ENCODE measurements at regions not wholly inside any gene's neighbourhood (a gene's known extent, or its start where the extent isn't known, plus 50 kb on each side); places are given as distances from the start of the nearest gene placed in this dataset.
"Not testable (repeated sequence)": the region's sequence is repeated elsewhere in the genome, so short reads cannot be mapped to it uniquely, and the experiment has no call there.

GRCh38 chr5:105238561-105238960 lies 1676.0 kb upstream of the NUDT12 start:
- DNase-seq = no peak

- DNase-seq = no peak
These were observed 1668.0 kb upstream of the NUDT12 start for GRCh38 chr5:105230516-105231157.

GRCh38 chr5:105218018-105218417 lies 1655.4 kb upstream of the NUDT12 start:
- DNase-seq = no peak

- DNase-seq = no peak
These were observed 1650.5 kb upstream of the NUDT12 start for GRCh38 chr5:105213078-105213477.

GRCh38 chr5:105207066-105207465 lies 1644.5 kb upstream of the NUDT12 start:
- DNase-seq = no peak

- DNase-seq = no peak
These were observed 1634.9 kb upstream of the NUDT12 start for GRCh38 chr5:105197531-105197930.

GRCh38 chr5:105195765-105196164 lies 1633.2 kb upstream of the NUDT12 start:
- no peak for DNase-seq

- no peak for DNase-seq
These were observed 1610.3 kb upstream of the NUDT12 start for GRCh38 chr5:105172918-105173317.

GRCh38 chr5:105168806-105169205 lies 1606.2 kb upstream of the NUDT12 start:
- no peak for DNase-seq

GRCh38 chr5:105167092-105167491 lies 1604.5 kb upstream of the NUDT12 start:
- no peak for DNase-seq

- DNase-seq = no peak
These were observed 1601.0 kb upstream of the NUDT12 start for GRCh38 chr5:105163547-105163946.

GRCh38 chr5:105162557-105162956 lies 1600.0 kb upstream of the NUDT12 start:
- not testable (repeated sequence) for DNase-seq

GRCh38 chr5:105158526-105158925 lies 1595.9 kb upstream of the NUDT12 start:
- no peak for DNase-seq

- DNase-seq = no peak
These were observed 1587.7 kb upstream of the NUDT12 start for GRCh38 chr5:105150323-105150722.

- no peak for DNase-seq
These were observed 1584.3 kb upstream of the NUDT12 start for GRCh38 chr5:105146867-105147266.

GRCh38 chr5:105145152-105145551 lies 1582.6 kb upstream of the NUDT12 start:
- DNase-seq = no peak

GRCh38 chr5:105134328-105134727 lies 1571.7 kb upstream of the NUDT12 start:
- no peak for DNase-seq

- no peak for DNase-seq
These were observed 1570.5 kb upstream of the NUDT12 start for GRCh38 chr5:105133087-105133486.

- no peak for DNase-seq
These were observed 1570.0 kb upstream of the NUDT12 start for GRCh38 chr5:105132581-105132980.

GRCh38 chr5:105131045-105131444 lies 1568.5 kb upstream of the NUDT12 start:
- no peak for DNase-seq

- no peak for DNase-seq
These were observed 1539.0 kb upstream of the NUDT12 start for GRCh38 chr5:105101577-105101976.

GRCh38 chr5:105088961-105089360 lies 1526.4 kb upstream of the NUDT12 start:
- DNase-seq = no peak

- no peak for DNase-seq
These were observed 1525.5 kb upstream of the NUDT12 start for GRCh38 chr5:105088102-105088501.

- no peak for DNase-seq
These were observed 1495.3 kb upstream of the NUDT12 start for GRCh38 chr5:105057893-105058292.

- no peak for DNase-seq
These were observed 1494.4 kb upstream of the NUDT12 start for GRCh38 chr5:105057001-105057436.

Data from stimulated activated CD4-positive, alpha-beta T cell treated with anti-CD3 and anti-CD28 coated beads, Interleukin-2, amount 100 ng/mL, for 24 hours (primary cell).